ENCODE measurements at regions not wholly inside any gene's neighbourhood (a gene's known extent, or its start where the extent isn't known, plus 50 kb on each side); places are given as distances from the start of the nearest gene placed in this dataset.

- no peak for DNase-seq (ENCODE audit: extremely low read depth, low read depth)
- no peak for TF ChIP-seq CTCF (IDR thresholded peaks at IDR 0.05; ENCODE audit: low read depth, low read length)
Observed at GRCh38 chr9:80191108-80191507, 619.3 kb downstream of the TLE4 start.

GRCh38 chr9:80188579-80188978, 616.8 kb downstream of the TLE4 start:
- no peak for TF ChIP-seq CTCF (IDR thresholded peaks at IDR 0.05; ENCODE audit: low read depth, low read length)
- DNase-seq (ENCODE audit: extremely low read depth, low read depth) = no peak

- TF ChIP-seq CTCF (IDR thresholded peaks at IDR 0.05; ENCODE audit: low read depth, low read length) = no peak
- DNase-seq (ENCODE audit: extremely low read depth, low read depth) = no peak
Observed at GRCh38 chr9:80185112-80185738, 613.5 kb downstream of the TLE4 start.

- no peak for DNase-seq (ENCODE audit: extremely low read depth, low read depth)
- no peak for TF ChIP-seq CTCF (IDR thresholded peaks at IDR 0.05; ENCODE audit: low read depth, low read length)
Observed at GRCh38 chr9:80177949-80178480, 606.2 kb downstream of the TLE4 start.

GRCh38 chr9:80175286-80176150, 603.8 kb downstream of the TLE4 start:
- peak; percentile 12 for DNase-seq (ENCODE audit: extremely low read depth, low read depth)
- peak; percentile 67 for TF ChIP-seq CTCF (IDR thresholded peaks at IDR 0.05; ENCODE audit: low read depth, low read length)

- no peak for DNase-seq (ENCODE audit: extremely low read depth, low read depth)
- TF ChIP-seq CTCF (IDR thresholded peaks at IDR 0.05; ENCODE audit: low read depth, low read length) = no peak
Observed at GRCh38 chr9:80163889-80164288, 592.1 kb downstream of the TLE4 start.

- TF ChIP-seq CTCF (IDR thresholded peaks at IDR 0.05; ENCODE audit: low read depth, low read length) = no peak
Observed at GRCh38 chr9:80158554-80159170, 586.9 kb downstream of the TLE4 start.

More at GRCh38 chr9:80158554-80159170, 586.9 kb downstream of the TLE4 start:
- no peak for DNase-seq (ENCODE audit: extremely low read depth, low read depth)

Measured in AG09319 (cell line).